HG03196 (cell line): ENCODE measurements at regions not wholly inside any gene's neighbourhood (a gene's known extent, or its start where the extent isn't known, plus 50 kb on each side); places are given as distances from the start of the nearest gene placed in this dataset.

ENCODE experiments used
- ATAC-seq: cut with Tn5 transposase; IDR thresholded peaks from one replicate; pipeline ENCODE4 v1.9.1; 2021; ENCODE audit not compliant: unreplicated experiment

GRCh38 chr4:157795495-157795894 is 377.3 kb downstream of the GASK1B start:
- no peak for ATAC-seq

- no peak for ATAC-seq
Measured at GRCh38 chr4:157792716-157793115, 380.1 kb downstream of the GASK1B start.

GRCh38 chr4:157791236-157791635 is 381.6 kb downstream of the GASK1B start:
- no peak for ATAC-seq

GRCh38 chr4:157787618-157788017 is 385.2 kb downstream of the GASK1B start:
- no peak for ATAC-seq

GRCh38 chr4:157781361-157781760 is 391.5 kb downstream of the GASK1B start:
- no peak for ATAC-seq

- no peak for ATAC-seq
Measured at GRCh38 chr4:157779081-157779480, 393.7 kb downstream of the GASK1B start.

- no peak for ATAC-seq
Measured at GRCh38 chr4:157776930-157777528, 395.8 kb downstream of the GASK1B start.

GRCh38 chr4:157775971-157776370 is 396.9 kb downstream of the GASK1B start:
- no peak for ATAC-seq

- ATAC-seq, result no peak
Measured at GRCh38 chr4:157772907-157773306, 399.9 kb downstream of the GASK1B start.

- no peak for ATAC-seq
Measured at GRCh38 chr4:157768419-157768818, 404.4 kb downstream of the GASK1B start.

- no peak for ATAC-seq
Measured at GRCh38 chr4:157763490-157763889, 409.3 kb downstream of the GASK1B start.

- no peak for ATAC-seq
Measured at GRCh38 chr4:157754410-157754809, 418.4 kb downstream of the GASK1B start.

GRCh38 chr4:157751631-157752030 is 421.2 kb downstream of the GASK1B start:
- ATAC-seq, result no peak

- no peak for ATAC-seq
Measured at GRCh38 chr4:157741642-157742041, 431.2 kb downstream of the GASK1B start.

GRCh38 chr4:157739242-157739641 is 433.6 kb downstream of the GASK1B start:
- no peak for ATAC-seq

GRCh38 chr4:157728215-157728614 is 444.6 kb downstream of the GASK1B start:
- no peak for ATAC-seq

- ATAC-seq, result no peak
Measured at GRCh38 chr4:157727163-157727562, 445.7 kb downstream of the GASK1B start.

- no peak for ATAC-seq
Measured at GRCh38 chr4:157722146-157722545, 450.7 kb downstream of the GASK1B start.

- no peak for ATAC-seq
Measured at GRCh38 chr4:157713342-157713741, 459.5 kb downstream of the GASK1B start.

GRCh38 chr4:157706155-157706554 is 466.7 kb downstream of the GASK1B start:
- ATAC-seq, result no peak

GRCh38 chr4:157702831-157703230 is 470.0 kb downstream of the GASK1B start:
- ATAC-seq, result no peak

- ATAC-seq, result no peak
Measured at GRCh38 chr4:157701695-157701994, 471.2 kb downstream of the GASK1B start.

GRCh38 chr4:157700898-157701694 is 471.7 kb downstream of the GASK1B start:
- no peak for ATAC-seq
